ENCODE measurements at regions not wholly inside any gene's neighbourhood (a gene's known extent, or its start where the extent isn't known, plus 50 kb on each side); places are given as distances from the start of the nearest gene placed in this dataset.

DNA sequence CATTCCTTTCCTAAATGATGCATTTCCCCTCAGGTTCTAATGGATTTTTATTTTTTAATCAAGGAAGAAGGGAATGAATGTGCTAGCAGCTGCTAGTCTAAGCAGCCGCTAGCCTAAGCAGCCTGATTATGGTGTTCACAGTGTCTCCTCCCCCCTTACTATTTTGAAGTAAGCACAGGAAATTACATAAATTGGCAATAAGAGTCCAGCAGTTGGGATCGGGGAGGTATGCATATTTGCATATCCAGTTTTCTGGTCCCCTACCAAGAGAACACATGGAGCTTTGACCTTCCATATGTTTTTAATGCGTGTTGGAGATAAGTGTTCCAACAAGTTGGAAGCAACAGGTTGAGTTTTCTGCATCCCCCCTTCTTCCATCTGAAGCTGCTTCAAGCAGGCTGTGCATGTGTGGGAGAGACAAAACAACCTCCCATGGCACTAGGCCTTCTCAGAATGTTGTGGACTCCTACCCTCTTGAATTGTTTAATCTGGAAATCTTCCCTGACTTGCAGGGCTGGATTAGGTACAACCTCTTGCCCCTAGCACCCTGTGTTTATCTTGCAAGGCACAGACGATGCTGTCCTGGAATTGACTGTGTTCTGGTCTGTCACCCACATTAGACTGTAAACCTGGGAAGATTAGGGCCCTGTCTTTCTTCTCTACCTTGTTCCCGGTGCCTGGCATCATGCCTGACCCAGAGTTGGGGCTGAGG lies 124.8 kb upstream of the LRIG1 start:
- no peak for TF ChIP-seq CEBPB (IDR thresholded peaks at IDR 0.05; ENCODE audit: low read depth)
- TF ChIP-seq, protein P1, sequence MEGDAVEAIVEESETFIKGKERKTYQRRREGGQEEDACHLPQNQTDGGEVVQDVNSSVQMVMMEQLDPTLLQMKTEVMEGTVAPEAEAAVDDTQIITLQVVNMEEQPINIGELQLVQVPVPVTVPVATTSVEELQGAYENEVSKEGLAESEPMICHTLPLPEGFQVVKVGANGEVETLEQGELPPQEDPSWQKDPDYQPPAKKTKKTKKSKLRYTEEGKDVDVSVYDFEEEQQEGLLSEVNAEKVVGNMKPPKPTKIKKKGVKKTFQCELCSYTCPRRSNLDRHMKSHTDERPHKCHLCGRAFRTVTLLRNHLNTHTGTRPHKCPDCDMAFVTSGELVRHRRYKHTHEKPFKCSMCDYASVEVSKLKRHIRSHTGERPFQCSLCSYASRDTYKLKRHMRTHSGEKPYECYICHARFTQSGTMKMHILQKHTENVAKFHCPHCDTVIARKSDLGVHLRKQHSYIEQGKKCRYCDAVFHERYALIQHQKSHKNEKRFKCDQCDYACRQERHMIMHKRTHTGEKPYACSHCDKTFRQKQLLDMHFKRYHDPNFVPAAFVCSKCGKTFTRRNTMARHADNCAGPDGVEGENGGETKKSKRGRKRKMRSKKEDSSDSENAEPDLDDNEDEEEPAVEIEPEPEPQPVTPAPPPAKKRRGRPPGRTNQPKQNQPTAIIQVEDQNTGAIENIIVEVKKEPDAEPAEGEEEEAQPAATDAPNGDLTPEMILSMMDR (IDR thresholded peaks at IDR 0.05 in 2 of 3, conservative IDR thresholded peaks at IDR 0.05 in 1 of 3; ENCODE audit: borderline replicate concordance in 1 of 3, insufficient read depth in 1 of 3, low read depth in 2 of 3, low read length in 2 of 3), result no peak
- TF ChIP-seq POLR2A (IDR thresholded peaks at IDR 0.05; ENCODE audit: borderline replicate concordance, extremely low read depth, insufficient read depth, insufficient read length), result no peak
- TF ChIP-seq, protein P2, sequence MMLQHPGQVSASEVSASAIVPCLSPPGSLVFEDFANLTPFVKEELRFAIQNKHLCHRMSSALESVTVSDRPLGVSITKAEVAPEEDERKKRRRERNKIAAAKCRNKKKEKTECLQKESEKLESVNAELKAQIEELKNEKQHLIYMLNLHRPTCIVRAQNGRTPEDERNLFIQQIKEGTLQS (IDR thresholded peaks at IDR 0.05), result no peak
- no peak for TF ChIP-seq SIN3A (IDR thresholded peaks at IDR 0.05; ENCODE audit: low read depth)
- no peak for TF ChIP-seq EZH2phosphoT487 (IDR thresholded peaks at IDR 0.05; ENCODE audit: borderline replicate concordance)
- TF ChIP-seq, protein P3, sequence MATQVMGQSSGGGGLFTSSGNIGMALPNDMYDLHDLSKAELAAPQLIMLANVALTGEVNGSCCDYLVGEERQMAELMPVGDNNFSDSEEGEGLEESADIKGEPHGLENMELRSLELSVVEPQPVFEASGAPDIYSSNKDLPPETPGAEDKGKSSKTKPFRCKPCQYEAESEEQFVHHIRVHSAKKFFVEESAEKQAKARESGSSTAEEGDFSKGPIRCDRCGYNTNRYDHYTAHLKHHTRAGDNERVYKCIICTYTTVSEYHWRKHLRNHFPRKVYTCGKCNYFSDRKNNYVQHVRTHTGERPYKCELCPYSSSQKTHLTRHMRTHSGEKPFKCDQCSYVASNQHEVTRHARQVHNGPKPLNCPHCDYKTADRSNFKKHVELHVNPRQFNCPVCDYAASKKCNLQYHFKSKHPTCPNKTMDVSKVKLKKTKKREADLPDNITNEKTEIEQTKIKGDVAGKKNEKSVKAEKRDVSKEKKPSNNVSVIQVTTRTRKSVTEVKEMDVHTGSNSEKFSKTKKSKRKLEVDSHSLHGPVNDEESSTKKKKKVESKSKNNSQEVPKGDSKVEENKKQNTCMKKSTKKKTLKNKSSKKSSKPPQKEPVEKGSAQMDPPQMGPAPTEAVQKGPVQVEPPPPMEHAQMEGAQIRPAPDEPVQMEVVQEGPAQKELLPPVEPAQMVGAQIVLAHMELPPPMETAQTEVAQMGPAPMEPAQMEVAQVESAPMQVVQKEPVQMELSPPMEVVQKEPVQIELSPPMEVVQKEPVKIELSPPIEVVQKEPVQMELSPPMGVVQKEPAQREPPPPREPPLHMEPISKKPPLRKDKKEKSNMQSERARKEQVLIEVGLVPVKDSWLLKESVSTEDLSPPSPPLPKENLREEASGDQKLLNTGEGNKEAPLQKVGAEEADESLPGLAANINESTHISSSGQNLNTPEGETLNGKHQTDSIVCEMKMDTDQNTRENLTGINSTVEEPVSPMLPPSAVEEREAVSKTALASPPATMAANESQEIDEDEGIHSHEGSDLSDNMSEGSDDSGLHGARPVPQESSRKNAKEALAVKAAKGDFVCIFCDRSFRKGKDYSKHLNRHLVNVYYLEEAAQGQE (IDR thresholded peaks at IDR 0.05; ENCODE audit: low read depth), result no peak
- TF ChIP-seq YY1 (IDR thresholded peaks at IDR 0.05; ENCODE audit: extremely low read depth, insufficient replicate concordance, low read depth, low read length), result no peak

All from HCT116 (cell line).